GM23338 (cell line): ENCODE measurements at regions not wholly inside any gene's neighbourhood (a gene's known extent, or its start where the extent isn't known, plus 50 kb on each side); places are given as distances from the start of the nearest gene placed in this dataset.

Experiments used
- ATAC-seq: fragments of 200-7000 bp; cut with Tn5 transposase; 3 replicates; pipeline ENCODE4 v1.9.1; 2020
- DNase-seq: peaks from one replicate; pipeline ENCODE4 v3.0.0-alpha.2; 2015; ENCODE audit warnings: low spot score
- H2AFZ ChIP-seq: fragments of 200-600 bp; sonication (generic); 2 replicates; pipeline ENCODE4 v1.8.0; 2016; ENCODE audit warnings: antibody characterized with exemption, mild to moderate bottlenecking, moderate library complexity
- H3F3A ChIP-seq: fragments of 200-600 bp; sonication (generic); replicated peaks from 2 replicates; pipeline ENCODE4 v1.8.0; 2017; ENCODE audit warnings: antibody characterized with exemption, mixed run types, low read depth
- H3K27ac ChIP-seq: fragments of 200-600 bp; sonication (generic); 2 replicates; pipeline ENCODE4 v1.6.1; 2016; ENCODE audit warnings: low read depth
- H3K27me3 ChIP-seq: fragments of 200-600 bp; sonication (generic); 2 replicates; pipeline ENCODE4 v1.8.0; 2016; ENCODE audit warnings: mild to moderate bottlenecking, mixed run types, moderate library complexity; ENCODE audit not compliant: insufficient read depth
- H3K36me3 ChIP-seq: fragments of 200-600 bp; sonication (generic); 2 replicates; pipeline ENCODE4 v1.8.0; 2016; ENCODE audit warnings: mild to moderate bottlenecking; ENCODE audit not compliant: insufficient read depth
- H3K4me1 ChIP-seq: fragments of 200-600 bp; sonication (generic); 2 replicates; pipeline ENCODE4 v1.8.0; 2016; ENCODE audit warnings: mild to moderate bottlenecking, moderate library complexity; ENCODE audit not compliant: insufficient read depth
- H3K4me2 ChIP-seq: fragments of 200-600 bp; sonication (generic); 2 replicates; pipeline ENCODE4 v1.7.1; 2017; ENCODE audit warnings: mixed run types
- H3K4me3 ChIP-seq: fragments of 200-600 bp; sonication (generic); 2 replicates; pipeline ENCODE4 v1.6.1; 2016; ENCODE audit warnings: mixed run types
- H3K79me2 ChIP-seq: fragments of 200-600 bp; sonication (generic); replicated peaks from 2 replicates; pipeline ENCODE4 v1.8.0; 2017; ENCODE audit warnings: mild to moderate bottlenecking; ENCODE audit not compliant: insufficient read depth
- H3K9me2 ChIP-seq: fragments of 200-600 bp; sonication (generic); 2 replicates; pipeline ENCODE4 v1.8.0; 2017; ENCODE audit not compliant: insufficient read depth
- H4K20me1 ChIP-seq: fragments of 200-600 bp; sonication (generic); replicated peaks from 2 replicates; pipeline ENCODE4 v1.8.0; 2017; ENCODE audit warnings: mild to moderate bottlenecking; ENCODE audit not compliant: insufficient read depth
- H3K27ac Mint-ChIP-seq: 2 replicates; pipeline ENCODE4 v1.8.0; 2020; ENCODE audit warnings: inconsistent platforms, mild to moderate bottlenecking, moderate library complexity, mixed read lengths
- H3K27me3 Mint-ChIP-seq: 3 replicates; pipeline ENCODE4 v1.8.0; 2022; ENCODE audit warnings: low read depth, mild to moderate bottlenecking, moderate library complexity, mixed read lengths, inconsistent platforms; ENCODE audit not compliant: insufficient read depth, poor library complexity
- H3K36me3 Mint-ChIP-seq: 3 replicates; pipeline ENCODE4 v1.8.0; 2021; ENCODE audit warnings: low read depth, mild to moderate bottlenecking, inconsistent platforms, moderate library complexity, mixed read lengths
- H3K4me1 Mint-ChIP-seq: 3 replicates; pipeline ENCODE4 v1.8.0; 2020; ENCODE audit warnings: mild to moderate bottlenecking, inconsistent platforms, mixed read lengths
- H3K4me3 Mint-ChIP-seq: 3 replicates; pipeline ENCODE4 v1.8.0; 2021; ENCODE audit warnings: moderate library complexity, mild to moderate bottlenecking, inconsistent platforms, mixed read lengths
- H3K9me3 Mint-ChIP-seq: 3 replicates; pipeline ENCODE4 v1.8.0; 2020; ENCODE audit warnings: moderate library complexity, mild to moderate bottlenecking, inconsistent platforms, mixed read lengths
- CREB1 ChIP-seq: fragments of 250-450 bp; sonication (Bioruptor Pico); IDR thresholded peaks from 2 replicates; pipeline ENCODE4 v1.5.0; 2020; ENCODE audit warnings: low read depth, mild to moderate bottlenecking, moderate library complexity
- EZH2 ChIP-seq: fragments of 200-600 bp; sonication (generic); IDR thresholded peaks from one replicate; pipeline ENCODE4 v1.8.0; 2017; ENCODE audit warnings: antibody characterized with exemption, mild to moderate bottlenecking, low read depth; ENCODE audit not compliant: unreplicated experiment
- ZNF114 ChIP-seq: fragments of 250-450 bp; sonication (Bioruptor Pico); IDR thresholded peaks from 2 replicates; pipeline ENCODE4 v1.5.0; 2020; ENCODE audit warnings: mild to moderate bottlenecking, moderate library complexity
- TF ChIP-seq, protein P1 (sequence below): IDR thresholded peaks from one replicate; pipeline ENCODE4 v1.6.1; 2018; ENCODE audit warnings: antibody characterized with exemption; ENCODE audit not compliant: unreplicated experiment
- TF ChIP-seq, protein P2 (sequence below): fragments of 250-450 bp; sonication (Bioruptor Pico); IDR thresholded peaks from 2 replicates; pipeline ENCODE4 v1.5.0; 2020; ENCODE audit warnings: mild to moderate bottlenecking, moderate library complexity

DNA sequence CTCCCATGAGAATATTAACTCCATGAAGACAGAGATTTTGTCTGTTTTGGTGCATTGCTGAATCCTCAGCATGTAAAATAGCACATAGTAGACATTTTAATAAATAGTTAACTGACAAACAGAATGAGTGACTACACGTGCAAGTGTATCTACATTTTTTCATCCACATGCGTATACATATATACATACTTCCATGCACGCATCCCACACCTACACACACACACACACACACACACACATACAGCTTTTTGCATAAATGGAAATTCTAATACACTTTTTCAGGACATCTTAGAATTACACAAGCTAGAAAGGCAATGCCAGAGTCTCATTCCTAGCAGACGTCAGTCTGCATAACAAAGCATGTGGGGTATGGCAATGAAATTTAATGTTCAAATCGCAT lies 139.7 kb upstream of the LRFN2 start:
- H3K27me3 Mint-ChIP-seq, result peaks cover under 1% of the 10 kb centered on the region
- no peak overlapping the region for H3K4me3 Mint-ChIP-seq
- DNase-seq, result no peak
- no peak overlapping the region for H3K27ac Mint-ChIP-seq
- TF ChIP-seq, protein P1, sequence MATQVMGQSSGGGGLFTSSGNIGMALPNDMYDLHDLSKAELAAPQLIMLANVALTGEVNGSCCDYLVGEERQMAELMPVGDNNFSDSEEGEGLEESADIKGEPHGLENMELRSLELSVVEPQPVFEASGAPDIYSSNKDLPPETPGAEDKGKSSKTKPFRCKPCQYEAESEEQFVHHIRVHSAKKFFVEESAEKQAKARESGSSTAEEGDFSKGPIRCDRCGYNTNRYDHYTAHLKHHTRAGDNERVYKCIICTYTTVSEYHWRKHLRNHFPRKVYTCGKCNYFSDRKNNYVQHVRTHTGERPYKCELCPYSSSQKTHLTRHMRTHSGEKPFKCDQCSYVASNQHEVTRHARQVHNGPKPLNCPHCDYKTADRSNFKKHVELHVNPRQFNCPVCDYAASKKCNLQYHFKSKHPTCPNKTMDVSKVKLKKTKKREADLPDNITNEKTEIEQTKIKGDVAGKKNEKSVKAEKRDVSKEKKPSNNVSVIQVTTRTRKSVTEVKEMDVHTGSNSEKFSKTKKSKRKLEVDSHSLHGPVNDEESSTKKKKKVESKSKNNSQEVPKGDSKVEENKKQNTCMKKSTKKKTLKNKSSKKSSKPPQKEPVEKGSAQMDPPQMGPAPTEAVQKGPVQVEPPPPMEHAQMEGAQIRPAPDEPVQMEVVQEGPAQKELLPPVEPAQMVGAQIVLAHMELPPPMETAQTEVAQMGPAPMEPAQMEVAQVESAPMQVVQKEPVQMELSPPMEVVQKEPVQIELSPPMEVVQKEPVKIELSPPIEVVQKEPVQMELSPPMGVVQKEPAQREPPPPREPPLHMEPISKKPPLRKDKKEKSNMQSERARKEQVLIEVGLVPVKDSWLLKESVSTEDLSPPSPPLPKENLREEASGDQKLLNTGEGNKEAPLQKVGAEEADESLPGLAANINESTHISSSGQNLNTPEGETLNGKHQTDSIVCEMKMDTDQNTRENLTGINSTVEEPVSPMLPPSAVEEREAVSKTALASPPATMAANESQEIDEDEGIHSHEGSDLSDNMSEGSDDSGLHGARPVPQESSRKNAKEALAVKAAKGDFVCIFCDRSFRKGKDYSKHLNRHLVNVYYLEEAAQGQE, result no peak
- TF ChIP-seq, protein P2, sequence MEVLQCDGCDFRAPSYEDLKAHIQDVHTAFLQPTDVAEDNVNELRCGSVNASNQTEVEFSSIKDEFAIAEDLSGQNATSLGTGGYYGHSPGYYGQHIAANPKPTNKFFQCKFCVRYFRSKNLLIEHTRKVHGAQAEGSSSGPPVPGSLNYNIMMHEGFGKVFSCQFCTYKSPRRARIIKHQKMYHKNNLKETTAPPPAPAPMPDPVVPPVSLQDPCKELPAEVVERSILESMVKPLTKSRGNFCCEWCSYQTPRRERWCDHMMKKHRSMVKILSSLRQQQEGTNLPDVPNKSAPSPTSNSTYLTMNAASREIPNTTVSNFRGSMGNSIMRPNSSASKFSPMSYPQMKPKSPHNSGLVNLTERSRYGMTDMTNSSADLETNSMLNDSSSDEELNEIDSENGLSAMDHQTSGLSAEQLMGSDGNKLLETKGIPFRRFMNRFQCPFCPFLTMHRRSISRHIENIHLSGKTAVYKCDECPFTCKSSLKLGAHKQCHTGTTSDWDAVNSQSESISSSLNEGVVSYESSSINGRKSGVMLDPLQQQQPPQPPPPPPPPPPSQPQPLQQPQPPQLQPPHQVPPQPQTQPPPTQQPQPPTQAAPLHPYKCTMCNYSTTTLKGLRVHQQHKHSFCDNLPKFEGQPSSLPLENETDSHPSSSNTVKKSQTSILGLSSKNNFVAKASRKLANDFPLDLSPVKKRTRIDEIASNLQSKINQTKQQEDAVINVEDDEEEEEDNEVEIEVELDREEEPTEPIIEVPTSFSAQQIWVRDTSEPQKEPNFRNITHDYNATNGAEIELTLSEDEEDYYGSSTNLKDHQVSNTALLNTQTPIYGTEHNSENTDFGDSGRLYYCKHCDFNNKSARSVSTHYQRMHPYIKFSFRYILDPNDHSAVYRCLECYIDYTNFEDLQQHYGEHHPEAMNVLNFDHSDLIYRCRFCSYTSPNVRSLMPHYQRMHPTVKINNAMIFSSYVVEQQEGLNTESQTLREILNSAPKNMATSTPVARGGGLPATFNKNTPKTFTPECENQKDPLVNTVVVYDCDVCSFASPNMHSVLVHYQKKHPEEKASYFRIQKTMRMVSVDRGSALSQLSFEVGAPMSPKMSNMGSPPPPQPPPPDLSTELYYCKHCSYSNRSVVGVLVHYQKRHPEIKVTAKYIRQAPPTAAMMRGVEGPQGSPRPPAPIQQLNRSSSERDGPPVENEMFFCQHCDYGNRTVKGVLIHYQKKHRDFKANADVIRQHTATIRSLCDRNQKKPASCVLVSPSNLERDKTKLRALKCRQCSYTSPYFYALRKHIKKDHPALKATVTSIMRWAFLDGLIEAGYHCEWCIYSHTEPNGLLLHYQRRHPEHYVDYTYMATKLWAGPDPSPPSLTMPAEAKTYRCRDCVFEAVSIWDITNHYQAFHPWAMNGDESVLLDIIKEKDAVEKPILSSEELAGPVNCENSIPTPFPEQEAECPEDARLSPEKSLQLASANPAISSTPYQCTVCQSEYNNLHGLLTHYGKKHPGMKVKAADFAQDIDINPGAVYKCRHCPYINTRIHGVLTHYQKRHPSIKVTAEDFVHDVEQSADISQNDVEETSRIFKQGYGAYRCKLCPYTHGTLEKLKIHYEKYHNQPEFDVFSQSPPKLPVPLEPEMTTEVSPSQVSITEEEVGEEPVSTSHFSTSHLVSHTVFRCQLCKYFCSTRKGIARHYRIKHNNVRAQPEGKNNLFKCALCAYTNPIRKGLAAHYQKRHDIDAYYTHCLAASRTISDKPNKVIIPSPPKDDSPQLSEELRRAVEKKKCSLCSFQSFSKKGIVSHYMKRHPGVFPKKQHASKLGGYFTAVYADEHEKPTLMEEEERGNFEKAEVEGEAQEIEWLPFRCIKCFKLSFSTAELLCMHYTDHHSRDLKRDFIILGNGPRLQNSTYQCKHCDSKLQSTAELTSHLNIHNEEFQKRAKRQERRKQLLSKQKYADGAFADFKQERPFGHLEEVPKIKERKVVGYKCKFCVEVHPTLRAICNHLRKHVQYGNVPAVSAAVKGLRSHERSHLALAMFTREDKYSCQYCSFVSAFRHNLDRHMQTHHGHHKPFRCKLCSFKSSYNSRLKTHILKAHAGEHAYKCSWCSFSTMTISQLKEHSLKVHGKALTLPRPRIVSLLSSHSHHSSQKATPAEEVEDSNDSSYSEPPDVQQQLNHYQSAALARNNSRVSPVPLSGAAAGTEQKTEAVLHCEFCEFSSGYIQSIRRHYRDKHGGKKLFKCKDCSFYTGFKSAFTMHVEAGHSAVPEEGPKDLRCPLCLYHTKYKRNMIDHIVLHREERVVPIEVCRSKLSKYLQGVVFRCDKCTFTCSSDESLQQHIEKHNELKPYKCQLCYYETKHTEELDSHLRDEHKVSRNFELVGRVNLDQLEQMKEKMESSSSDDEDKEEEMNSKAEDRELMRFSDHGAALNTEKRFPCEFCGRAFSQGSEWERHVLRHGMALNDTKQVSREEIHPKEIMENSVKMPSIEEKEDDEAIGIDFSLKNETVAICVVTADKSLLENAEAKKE, result no peak
- no peak for TF ChIP-seq EZH2
- TF ChIP-seq CREB1 (CRISPR knock-in tag), result no peak
- TF ChIP-seq ZNF114 (CRISPR knock-in tag), result no peak
- ATAC-seq, result no peak
- Histone ChIP-seq H4K20me1 (no peaks in the 10 kb centered on the region), H3K27me3 (no peaks in the 10 kb centered on the region), H3K36me3 (no peaks in the 10 kb centered on the region), H3K4me2 (peak overlapping the region; percentile 22; the same call in 1 of the 2 replicates), H3K4me1 (peaks cover 24% of the 10 kb centered on the region), H3K27ac (no peak overlapping the region), H3K4me3 (no peak overlapping the region), H3F3A (no peaks in the 10 kb centered on the region), H3K9me2 (no peaks in the 10 kb centered on the region), H2AFZ (no peak overlapping the region), H3K79me2 (no peaks in the 10 kb centered on the region)
- H3K4me1 Mint-ChIP-seq, result peaks cover 28% of the 10 kb centered on the region
- no peaks in the 10 kb centered on the region for H3K36me3 Mint-ChIP-seq
- no peaks in the 10 kb centered on the region for H3K9me3 Mint-ChIP-seq
